Adrenal gland (tissue), 9 donors: ENCODE measurements at regions not wholly inside any gene's neighbourhood (a gene's known extent, or its start where the extent isn't known, plus 50 kb on each side); places are given as distances from the start of the nearest gene placed in this dataset.

ENCODE experiments used
- DNase-seq, 7 donors: peaks; one replicate each; pipeline ENCODE4 v3.0.0-alpha.2; 2019 to 2020
- H3K27ac ChIP-seq, 5 donors: fragments of 200-600 bp; sonication (generic) in 4 of 5; 1 replicate in 3 of 5; 2 replicates in 2 of 5; pipeline versions ENCODE4 v1.5.1 to v1.8.0; 2016 to 2020; ENCODE audit warnings: mild to moderate bottlenecking in 1 of 5
- H3K27me3 ChIP-seq: fragments of 200-600 bp; 2 replicates; pipeline ENCODE4 v1.8.0; 2021
- H3K36me3 ChIP-seq, 2 donors: fragments of 200-600 bp; replicated peaks in 1 of 2; 1 replicate in 1 of 2; 2 replicates in 1 of 2; pipeline versions ENCODE4 v1.5.1 to v1.8.0; 2018 to 2022
- H3K4me1 ChIP-seq, 2 donors: fragments of 200-600 bp; replicated peaks in 1 of 2; 1 replicate in 1 of 2; 2 replicates in 1 of 2; pipeline versions ENCODE4 v1.5.1 to v1.8.0; 2018 to 2021
- H3K4me3 ChIP-seq, 4 donors: fragments of 200-600 bp; sonication (generic) in 3 of 4; one replicate each; pipeline ENCODE4 v1.5.1; 2016 to 2018
- H3K9me3 ChIP-seq, 3 donors: fragments of 200-600 bp; sonication (generic) in 1 of 3; replicated peaks in 1 of 3; 1 replicate in 2 of 3; 2 replicates in 1 of 3; pipeline versions ENCODE4 v1.5.1 to v1.8.0; 2016 to 2021
- CTCF ChIP-seq, 6 experiments: fragments of 450-650 bp in 4 of 6; fragments of 200-600 bp in 2 of 6; sonication (generic) in 1 of 6; IDR thresholded peaks; 1 replicate in 5 of 6; 2 replicates in 1 of 6; pipeline versions ENCODE4 v1.5.1 to v1.8.0; 2016 to 2021; ENCODE audit warnings: antibody characterized with exemption in 6 of 6, mild to moderate bottlenecking in 2 of 6, moderate library complexity in 1 of 6
- POLR2A ChIP-seq, 2 donors: fragments of 450-650 bp; IDR thresholded peaks; one replicate each; pipeline ENCODE4 v1.6.1; 2017; ENCODE audit warnings: antibody characterized with exemption in 2 of 2, mild to moderate bottlenecking in 2 of 2, moderate library complexity in 1 of 2
- WGBS, 4 donors: extraction: QIAGEN DNeasy Blood & Tissue Kit in 2 of 4; methylation state at CpG; one replicate each; pipeline versions ENCODE4 v1.1.5 to v1.1.7; 2013 to 2017; 5-methylcytosine and 5-hydroxymethylcytosine counted together
- intact Hi-C, 2 donors: fragments of 100-400 bp; cut with DNase I; formaldehyde crosslinking; loops; one replicate each; pipeline versions ENCODE4 v1.14.1 to v1.15.0; 2022 to 2023
- donor health status: healthy with polysubstance abuse.
- donor health status: Bipolar disorder and iron deficiency.
- donor health status: DM: yes; HTN: yes; CAD: no.
- donor health status: DM: no; HTN: no; CAD: no.
- donor health status: DM: no; HTN: no; CAD: no.

DNA sequence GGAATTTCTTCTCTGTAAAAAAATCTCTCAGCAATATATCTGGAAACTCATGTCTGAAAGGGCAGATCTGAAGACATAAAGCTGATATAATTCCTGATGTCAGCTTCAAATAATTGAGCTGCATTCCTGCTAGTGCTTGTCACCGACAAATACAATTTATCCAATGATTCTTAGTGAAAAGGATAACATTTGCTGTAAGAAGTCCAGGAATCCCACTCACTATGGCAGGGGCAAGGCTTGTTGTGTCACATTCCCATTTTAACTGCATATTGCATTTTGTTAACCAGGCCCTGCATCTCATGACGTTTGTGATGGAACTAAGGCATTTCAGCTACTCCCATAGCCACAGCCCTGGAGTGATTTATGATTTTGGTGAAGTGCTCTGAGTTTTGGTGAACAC, 160.1 kb upstream of the DAB2 start:
- Histone ChIP-seq H3K4me3 (no peak overlapping the region), H3K27ac (no peak overlapping the region), H3K27me3 (no peaks in the 10 kb centered on the region), H3K9me3 (no peaks in the 10 kb centered on the region), H3K36me3 (no peaks in the 10 kb centered on the region), H3K4me1 (no peaks in the 10 kb centered on the region)
- TF ChIP-seq CTCF (IDR thresholded peaks at IDR 0.05) (no peak), POLR2A (IDR thresholded peaks at IDR 0.05) (no peak)
- 27 to 54% (median 42%) methylated on average over 2 of the region's 2 CpGs for WGBS, 4 donors
- DNase-seq: no peak
- intact Hi-C loops: loop anchor here in 1 of 2 donors (10.0 kb wide), 1 partner anchor 1100 kb away; no protein-coding TSS in a partner anchor

DNA sequence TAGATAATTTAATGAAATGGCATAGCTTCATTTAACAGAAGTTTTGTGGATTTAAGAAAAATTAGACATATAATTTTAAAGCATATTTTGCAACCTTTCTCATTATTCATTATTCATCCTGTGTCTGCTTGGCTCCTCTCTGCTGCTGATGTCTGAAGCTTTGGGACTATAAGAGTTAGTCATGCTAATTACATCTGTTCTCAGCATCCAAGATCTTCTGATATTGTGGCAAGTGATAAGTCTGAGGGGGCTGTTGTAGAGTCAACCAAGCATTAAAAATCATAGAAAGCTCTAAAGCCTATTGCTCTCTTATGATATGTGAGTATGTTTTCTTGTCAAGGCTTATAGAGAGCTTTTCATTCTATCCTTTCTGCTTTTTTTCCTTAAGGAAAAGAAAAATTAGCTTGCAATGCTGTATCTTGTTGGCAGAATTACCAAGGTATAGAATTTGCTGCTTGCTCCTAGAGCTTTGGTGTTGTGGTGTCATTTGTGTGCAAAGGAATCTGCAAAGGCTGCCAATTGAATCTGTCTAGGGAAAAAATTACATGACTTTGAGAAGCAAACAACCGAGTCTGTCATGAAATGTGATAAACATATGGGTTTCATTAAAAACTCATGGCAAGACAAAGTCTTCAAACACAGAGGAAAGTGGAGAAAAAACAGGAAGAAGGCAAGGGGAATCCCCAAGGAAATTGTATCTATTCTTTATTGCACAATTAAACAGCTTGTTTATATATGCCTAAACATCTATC, 156.1 kb upstream of the DAB2 start:
- no peak for TF ChIP-seq CTCF (IDR thresholded peaks at IDR 0.05)
- no peak for TF ChIP-seq POLR2A (IDR thresholded peaks at IDR 0.05)
- Histone ChIP-seq H3K4me3 (no peak overlapping the region), H3K4me1 (no peaks in the 10 kb centered on the region), H3K9me3 (no peaks in the 10 kb centered on the region), H3K36me3 (no peaks in the 10 kb centered on the region), H3K27ac (no peak overlapping the region), H3K27me3 (no peaks in the 10 kb centered on the region)
- no peak for DNase-seq
- intact Hi-C loops: loop anchor here in 1 of 2 donors (10.0 kb wide), 1 partner anchor 1104 kb away; no protein-coding TSS in a partner anchor
- WGBS, 4 donors: 13 to 23% (median 19%) methylated on average over 1 of the region's 1 CpG

- Histone ChIP-seq H3K4me3 (no peak overlapping the region), H3K27me3 (no peaks in the 10 kb centered on the region), H3K4me1 (no peaks in the 10 kb centered on the region), H3K36me3 (no peaks in the 10 kb centered on the region), H3K9me3 (no peaks in the 10 kb centered on the region), H3K27ac (no peak overlapping the region)
- no peak for DNase-seq
- WGBS, 4 donors: 69 to 83% (median 77%) methylated on average over 3 of the region's 3 CpGs
- intact Hi-C loops: loop anchor here in 1 of 2 donors (10.0 kb wide), 1 partner anchor 1105 kb away; no protein-coding TSS in a partner anchor
- TF ChIP-seq CTCF (IDR thresholded peaks at IDR 0.05) (no peak), POLR2A (IDR thresholded peaks at IDR 0.05) (no peak)
Observed at GRCh38 chr5:39579750-39580149, 155.0 kb upstream of the DAB2 start.

DNA sequence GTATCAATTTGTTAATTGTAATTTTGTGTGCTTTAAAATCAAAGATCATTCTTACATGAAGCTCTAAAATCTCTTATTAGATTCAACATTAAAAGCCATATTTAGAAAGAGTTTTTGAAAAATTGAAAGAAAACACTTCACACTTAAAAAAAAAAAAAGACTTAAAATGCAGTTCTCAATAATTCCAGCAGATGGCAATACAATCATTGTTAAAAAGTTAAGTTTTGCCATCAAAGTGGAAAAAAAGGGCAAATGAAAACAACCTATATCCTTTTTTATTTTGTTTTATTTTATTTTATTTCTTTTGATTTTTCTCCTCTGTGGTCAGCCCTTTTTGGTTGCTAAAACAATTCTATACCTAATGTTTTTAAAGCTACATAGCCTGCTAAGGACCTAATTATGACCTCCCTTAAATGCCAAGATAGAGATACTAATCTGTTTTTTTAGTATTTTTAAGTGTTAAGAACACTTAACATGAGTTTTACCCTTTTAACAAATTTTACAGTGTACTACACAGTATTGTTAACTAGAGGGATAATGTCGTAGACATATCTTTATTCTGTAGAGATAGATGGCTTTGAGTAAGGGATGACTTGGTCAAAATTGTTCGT, 154.2 kb upstream of the DAB2 start:
- Histone ChIP-seq H3K4me3 (no peak overlapping the region), H3K4me1 (no peaks in the 10 kb centered on the region), H3K27me3 (no peaks in the 10 kb centered on the region), H3K27ac (no peak overlapping the region), H3K36me3 (no peaks in the 10 kb centered on the region), H3K9me3 (no peaks in the 10 kb centered on the region)
- intact Hi-C loops: no loop called here
- WGBS, 4 donors: 67 to 75% (median 70%) methylated on average over 2 of the region's 2 CpGs
- DNase-seq: no peak
- no peak for TF ChIP-seq POLR2A (IDR thresholded peaks at IDR 0.05)
- TF ChIP-seq CTCF (IDR thresholded peaks at IDR 0.05): peak; percentile 30 to 79 (median 68)
